ENCODE measurements at regions not wholly inside any gene's neighbourhood (a gene's known extent, or its start where the extent isn't known, plus 50 kb on each side); places are given as distances from the start of the nearest gene placed in this dataset.
A peak's percentile ranks its signal among the peaks of the same experiment; 100 is the strongest.
"Not testable (repeated sequence)": the region's sequence is repeated elsewhere in the genome, so short reads cannot be mapped to it uniquely, and the experiment has no call there.

- TF ChIP-seq, protein P1, sequence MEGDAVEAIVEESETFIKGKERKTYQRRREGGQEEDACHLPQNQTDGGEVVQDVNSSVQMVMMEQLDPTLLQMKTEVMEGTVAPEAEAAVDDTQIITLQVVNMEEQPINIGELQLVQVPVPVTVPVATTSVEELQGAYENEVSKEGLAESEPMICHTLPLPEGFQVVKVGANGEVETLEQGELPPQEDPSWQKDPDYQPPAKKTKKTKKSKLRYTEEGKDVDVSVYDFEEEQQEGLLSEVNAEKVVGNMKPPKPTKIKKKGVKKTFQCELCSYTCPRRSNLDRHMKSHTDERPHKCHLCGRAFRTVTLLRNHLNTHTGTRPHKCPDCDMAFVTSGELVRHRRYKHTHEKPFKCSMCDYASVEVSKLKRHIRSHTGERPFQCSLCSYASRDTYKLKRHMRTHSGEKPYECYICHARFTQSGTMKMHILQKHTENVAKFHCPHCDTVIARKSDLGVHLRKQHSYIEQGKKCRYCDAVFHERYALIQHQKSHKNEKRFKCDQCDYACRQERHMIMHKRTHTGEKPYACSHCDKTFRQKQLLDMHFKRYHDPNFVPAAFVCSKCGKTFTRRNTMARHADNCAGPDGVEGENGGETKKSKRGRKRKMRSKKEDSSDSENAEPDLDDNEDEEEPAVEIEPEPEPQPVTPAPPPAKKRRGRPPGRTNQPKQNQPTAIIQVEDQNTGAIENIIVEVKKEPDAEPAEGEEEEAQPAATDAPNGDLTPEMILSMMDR (IDR thresholded peaks at IDR 0.05; ENCODE audit: insufficient read depth, missing control alignments): no peak
- FAIRE-seq: no peak
- no peak for DNase-seq (ENCODE audit: insufficient read length, low spot score)
These were observed 863.8 kb downstream of the KCNA4 start for GRCh38 chr11:29153078-29153477.

GRCh38 chr11:29142573-29142972 lies 874.3 kb downstream of the KCNA4 start:
- FAIRE-seq: peak; percentile 84

GRCh38 chr11:29135504-29135903 lies 881.3 kb downstream of the KCNA4 start:
- FAIRE-seq (no peak), DNase-seq (ENCODE audit: insufficient read length, low spot score) (no peak)

More at GRCh38 chr11:29142573-29142972, 874.3 kb downstream of the KCNA4 start:
- DNase-seq (ENCODE audit: insufficient read length, low spot score): not testable (repeated sequence)

GRCh38 chr11:29131055-29131454 lies 885.8 kb downstream of the KCNA4 start:
- TF ChIP-seq, protein P1 (IDR thresholded peaks at IDR 0.05; ENCODE audit: insufficient read depth, missing control alignments): no peak
- DNase-seq (ENCODE audit: insufficient read length, low spot score) (no peak), FAIRE-seq (no peak)

More at GRCh38 chr11:29135504-29135903, 881.3 kb downstream of the KCNA4 start:
- TF ChIP-seq, protein P1 (IDR thresholded peaks at IDR 0.05; ENCODE audit: insufficient read depth, missing control alignments): no peak

GRCh38 chr11:29129844-29130243 lies 887.0 kb downstream of the KCNA4 start:
- FAIRE-seq (no peak), DNase-seq (ENCODE audit: insufficient read length, low spot score) (no peak)
- TF ChIP-seq, protein P1 (IDR thresholded peaks at IDR 0.05; ENCODE audit: insufficient read depth, missing control alignments): no peak

GRCh38 chr11:29127461-29127860 lies 889.4 kb downstream of the KCNA4 start:
- FAIRE-seq (no peak), DNase-seq (ENCODE audit: insufficient read length, low spot score) (no peak)
- TF ChIP-seq, protein P1 (IDR thresholded peaks at IDR 0.05; ENCODE audit: insufficient read depth, missing control alignments): no peak

GRCh38 chr11:29125606-29126005 lies 891.2 kb downstream of the KCNA4 start:
- TF ChIP-seq, protein P1 (IDR thresholded peaks at IDR 0.05; ENCODE audit: insufficient read depth, missing control alignments): no peak
- DNase-seq (ENCODE audit: insufficient read length, low spot score): no peak
- peak; percentile 21 for FAIRE-seq

- DNase-seq (ENCODE audit: insufficient read length, low spot score): no peak
These were observed 892.4 kb downstream of the KCNA4 start for GRCh38 chr11:29124470-29124869.

More at GRCh38 chr11:29124470-29124869, 892.4 kb downstream of the KCNA4 start:
- TF ChIP-seq, protein P1 (IDR thresholded peaks at IDR 0.05; ENCODE audit: insufficient read depth, missing control alignments): no peak
- peak; percentile 87 for FAIRE-seq

All from D721Med (cell line).